Transverse colon (tissue), 4 donors: ENCODE measurements at regions not wholly inside any gene's neighbourhood (a gene's known extent, or its start where the extent isn't known, plus 50 kb on each side); places are given as distances from the start of the nearest gene placed in this dataset.

Experiments
- POLR2A ChIP-seq: fragments of 450-650 bp; IDR thresholded peaks from one replicate; pipeline ENCODE4 v1.6.1; 2016; ENCODE audit warnings: antibody characterized with exemption, mild to moderate bottlenecking, moderate library complexity
- POLR2AphosphoS5 ChIP-seq, 3 donors: sonication (generic); formaldehyde crosslinking; IDR thresholded peaks; one replicate each; pipeline ENCODE4 v1.6.1; 2016; ENCODE audit warnings: antibody characterized with exemption in 3 of 3
- TF ChIP-seq, protein P1 (sequence below), 5 experiments: fragments of 200-600 bp in 3 of 5; fragments of 450-650 bp in 2 of 5; sonication (generic) in 3 of 5; IDR thresholded peaks; 1 replicate in 2 of 5; 2 replicates in 3 of 5; pipeline ENCODE4 v1.5.1; 2016 to 2017; ENCODE audit warnings: antibody characterized with exemption in 5 of 5, inconsistent platforms in 3 of 5, mild to moderate bottlenecking in 2 of 5, moderate library complexity in 1 of 5

DNA sequence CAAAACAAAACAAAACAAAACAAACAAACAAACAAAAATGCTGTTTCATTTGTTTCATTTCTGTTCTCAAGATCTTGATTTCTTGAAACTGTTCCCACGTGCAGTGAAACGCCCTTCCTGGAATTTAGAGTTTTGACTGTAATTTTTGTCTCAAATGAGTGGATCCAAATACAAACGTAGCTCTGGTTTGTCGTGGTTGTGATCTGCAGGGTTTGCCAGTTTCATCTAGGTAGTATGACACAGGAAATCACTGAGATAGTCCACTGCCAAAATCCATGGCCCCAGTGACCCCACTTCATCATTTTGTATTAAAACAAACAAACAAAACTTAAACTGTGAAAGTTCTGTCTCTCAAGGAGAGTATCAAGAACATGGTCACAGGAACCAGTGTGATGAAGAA lies 838.6 kb downstream of the BCL11B start:
- TF ChIP-seq POLR2A (no peak), POLR2AphosphoS5 (IDR thresholded peaks at IDR 0.05) (no peak)
- TF ChIP-seq, protein P1, sequence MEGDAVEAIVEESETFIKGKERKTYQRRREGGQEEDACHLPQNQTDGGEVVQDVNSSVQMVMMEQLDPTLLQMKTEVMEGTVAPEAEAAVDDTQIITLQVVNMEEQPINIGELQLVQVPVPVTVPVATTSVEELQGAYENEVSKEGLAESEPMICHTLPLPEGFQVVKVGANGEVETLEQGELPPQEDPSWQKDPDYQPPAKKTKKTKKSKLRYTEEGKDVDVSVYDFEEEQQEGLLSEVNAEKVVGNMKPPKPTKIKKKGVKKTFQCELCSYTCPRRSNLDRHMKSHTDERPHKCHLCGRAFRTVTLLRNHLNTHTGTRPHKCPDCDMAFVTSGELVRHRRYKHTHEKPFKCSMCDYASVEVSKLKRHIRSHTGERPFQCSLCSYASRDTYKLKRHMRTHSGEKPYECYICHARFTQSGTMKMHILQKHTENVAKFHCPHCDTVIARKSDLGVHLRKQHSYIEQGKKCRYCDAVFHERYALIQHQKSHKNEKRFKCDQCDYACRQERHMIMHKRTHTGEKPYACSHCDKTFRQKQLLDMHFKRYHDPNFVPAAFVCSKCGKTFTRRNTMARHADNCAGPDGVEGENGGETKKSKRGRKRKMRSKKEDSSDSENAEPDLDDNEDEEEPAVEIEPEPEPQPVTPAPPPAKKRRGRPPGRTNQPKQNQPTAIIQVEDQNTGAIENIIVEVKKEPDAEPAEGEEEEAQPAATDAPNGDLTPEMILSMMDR (IDR thresholded peaks at IDR 0.05): no peak
